ENCODE measurements at regions not wholly inside any gene's neighbourhood (a gene's known extent, or its start where the extent isn't known, plus 50 kb on each side); places are given as distances from the start of the nearest gene placed in this dataset.

GRCh38 chr16:86414991-86415740 lies 95.2 kb upstream of the FOXF1 start:
- H3K9me3 Mint-ChIP-seq: peaks cover 0 to 6% (median 3%) of the 10 kb centered on the region in 5 donors

GRCh38 chr16:86418981-86419380 lies 91.3 kb upstream of the FOXF1 start:
- Mint-ChIP-seq H3K36me3 (no peaks in the 10 kb centered on the region), H3K27me3 (peaks cover 3 to 4% of the 10 kb centered on the region in 2 donors), H3K9me3 (peaks cover 2 to 11% (median 5%) of the 10 kb centered on the region in 5 donors), H3K4me3 (no peak overlapping the region), H3K4me1 (no peaks in the 10 kb centered on the region), H3K27ac (no peak overlapping the region)
- Histone ChIP-seq H3K27ac (ENCODE audit: low read depth, low read length) (no peak overlapping the region), H3K9me3 (ENCODE audit: low read length) (no peaks in the 10 kb centered on the region), H3K36me3 (ENCODE audit: insufficient read depth, low read length) (no peaks in the 10 kb centered on the region), H3K27me3 (ENCODE audit: insufficient read depth, low read length, poor library complexity, severe bottlenecking) (no peaks in the 10 kb centered on the region), H3K4me1 (ENCODE audit: insufficient read depth, low read length) (no peaks in the 10 kb centered on the region), H3K4me3 (ENCODE audit: low read length) (no peak overlapping the region)
- ChIA-PET CTCF (no interaction called here), POLR2A (no interaction called here)
- no peak for DNase-seq

More at GRCh38 chr16:86414991-86415740, 95.2 kb upstream of the FOXF1 start:
- no peaks in the 10 kb centered on the region for H3K36me3 Mint-ChIP-seq
- H3K36me3 ChIP-seq (ENCODE audit: insufficient read depth, low read length): no peaks in the 10 kb centered on the region
- no peaks in the 10 kb centered on the region for H3K4me1 Mint-ChIP-seq
- no peak overlapping the region for H3K27ac ChIP-seq (ENCODE audit: low read depth, low read length)
- no peak overlapping the region for H3K4me3 Mint-ChIP-seq
- ChIA-PET POLR2A (no interaction called here), CTCF (no interaction called here)
- H3K27ac Mint-ChIP-seq: no peak overlapping the region
- no peaks in the 10 kb centered on the region for H3K27me3 ChIP-seq (ENCODE audit: insufficient read depth, low read length, poor library complexity, severe bottlenecking)
- H3K4me1 ChIP-seq (ENCODE audit: insufficient read depth, low read length): no peaks in the 10 kb centered on the region
- H3K4me3 ChIP-seq (ENCODE audit: low read length): no peak overlapping the region
- peaks cover 0 to 7% of the 10 kb centered on the region in 2 donors for H3K27me3 Mint-ChIP-seq
- no peaks in the 10 kb centered on the region for H3K9me3 ChIP-seq (ENCODE audit: low read length)
- no peak for DNase-seq

GRCh38 chr16:86419518-86419917 lies 90.8 kb upstream of the FOXF1 start:
- Mint-ChIP-seq H3K27me3 (peaks cover 3 to 7% of the 10 kb centered on the region in 2 donors), H3K36me3 (no peaks in the 10 kb centered on the region), H3K27ac (no peak overlapping the region), H3K4me3 (no peak overlapping the region), H3K4me1 (no peaks in the 10 kb centered on the region), H3K9me3 (peaks cover 2 to 11% (median 5%) of the 10 kb centered on the region in 5 donors)
- ChIA-PET CTCF (no interaction called here), POLR2A (no interaction called here)
- no peak for DNase-seq
- Histone ChIP-seq H3K27ac (ENCODE audit: low read depth, low read length) (no peak overlapping the region), H3K4me1 (ENCODE audit: insufficient read depth, low read length) (no peaks in the 10 kb centered on the region), H3K36me3 (ENCODE audit: insufficient read depth, low read length) (no peaks in the 10 kb centered on the region), H3K27me3 (ENCODE audit: insufficient read depth, low read length, poor library complexity, severe bottlenecking) (no peaks in the 10 kb centered on the region), H3K4me3 (ENCODE audit: low read length) (no peak overlapping the region), H3K9me3 (ENCODE audit: low read length) (no peaks in the 10 kb centered on the region)

- no peak for DNase-seq
- peaks cover 2 to 11% (median 5%) of the 10 kb centered on the region in 5 donors for H3K9me3 Mint-ChIP-seq
- H3K27ac Mint-ChIP-seq: no peak overlapping the region
- Histone ChIP-seq H3K9me3 (ENCODE audit: low read length) (no peaks in the 10 kb centered on the region), H3K27me3 (ENCODE audit: insufficient read depth, low read length, poor library complexity, severe bottlenecking) (no peaks in the 10 kb centered on the region), H3K4me1 (ENCODE audit: insufficient read depth, low read length) (no peaks in the 10 kb centered on the region), H3K27ac (ENCODE audit: low read depth, low read length) (no peak overlapping the region), H3K36me3 (ENCODE audit: insufficient read depth, low read length) (no peaks in the 10 kb centered on the region), H3K4me3 (ENCODE audit: low read length) (no peak overlapping the region)
- no peaks in the 10 kb centered on the region for H3K4me1 Mint-ChIP-seq
- ChIA-PET CTCF (no interaction called here), POLR2A (no interaction called here)
- no peaks in the 10 kb centered on the region for H3K36me3 Mint-ChIP-seq
- H3K4me3 Mint-ChIP-seq: no peak overlapping the region
- peaks cover 0 to 12% of the 10 kb centered on the region in 2 donors for H3K27me3 Mint-ChIP-seq
Observed at GRCh38 chr16:86421995-86422394, 88.3 kb upstream of the FOXF1 start.

GRCh38 chr16:86424398-86424797 lies 85.9 kb upstream of the FOXF1 start:
- peaks cover 0 to 15% of the 10 kb centered on the region in 2 donors for H3K27me3 Mint-ChIP-seq
- no peak for DNase-seq
- H3K9me3 Mint-ChIP-seq: peaks cover 2 to 11% (median 5%) of the 10 kb centered on the region in 5 donors
- Histone ChIP-seq H3K27me3 (ENCODE audit: insufficient read depth, low read length, poor library complexity, severe bottlenecking) (no peaks in the 10 kb centered on the region), H3K27ac (ENCODE audit: low read depth, low read length) (no peak overlapping the region), H3K4me1 (ENCODE audit: insufficient read depth, low read length) (no peaks in the 10 kb centered on the region), H3K4me3 (ENCODE audit: low read length) (no peak overlapping the region), H3K36me3 (ENCODE audit: insufficient read depth, low read length) (no peaks in the 10 kb centered on the region), H3K9me3 (ENCODE audit: low read length) (no peaks in the 10 kb centered on the region)
- no peak overlapping the region for H3K27ac Mint-ChIP-seq
- no peak overlapping the region for H3K4me3 Mint-ChIP-seq
- H3K36me3 Mint-ChIP-seq: no peaks in the 10 kb centered on the region
- ChIA-PET POLR2A (no interaction called here), CTCF (no interaction called here)
- H3K4me1 Mint-ChIP-seq: no peaks in the 10 kb centered on the region

- Mint-ChIP-seq H3K27me3 (peaks cover 0 to 15% of the 10 kb centered on the region in 2 donors), H3K9me3 (peaks cover 2 to 11% (median 5%) of the 10 kb centered on the region in 5 donors), H3K4me1 (no peaks in the 10 kb centered on the region), H3K36me3 (no peaks in the 10 kb centered on the region), H3K4me3 (no peak overlapping the region), H3K27ac (no peak overlapping the region)
- no peak for DNase-seq
- no peaks in the 10 kb centered on the region for H3K27me3 ChIP-seq (ENCODE audit: insufficient read depth, low read length, poor library complexity, severe bottlenecking)
- CTCF ChIA-PET: no interaction called here
- H3K4me1 ChIP-seq (ENCODE audit: insufficient read depth, low read length): no peaks in the 10 kb centered on the region
- no peaks in the 10 kb centered on the region for H3K9me3 ChIP-seq (ENCODE audit: low read length)
- no peaks in the 10 kb centered on the region for H3K36me3 ChIP-seq (ENCODE audit: insufficient read depth, low read length)
- POLR2A ChIA-PET: no interaction called here
- no peak overlapping the region for H3K27ac ChIP-seq (ENCODE audit: low read depth, low read length)
- no peak overlapping the region for H3K4me3 ChIP-seq (ENCODE audit: low read length)
Observed at GRCh38 chr16:86424985-86425384, 85.3 kb upstream of the FOXF1 start.

GRCh38 chr16:86426063-86426642 lies 84.2 kb upstream of the FOXF1 start:
- no peak for DNase-seq
- no peak overlapping the region for H3K27ac Mint-ChIP-seq
- CTCF ChIA-PET: no interaction called here

GRCh38 chr16:86427433-86427851 lies 82.9 kb upstream of the FOXF1 start:
- POLR2A ChIA-PET: no interaction called here
- no peaks in the 10 kb centered on the region for H3K27me3 ChIP-seq (ENCODE audit: insufficient read depth, low read length, poor library complexity, severe bottlenecking)
- no peak for DNase-seq
- CTCF ChIA-PET: no interaction called here
- Mint-ChIP-seq H3K9me3 (no peaks in the 10 kb centered on the region), H3K27me3 (peaks cover 0 to 13% of the 10 kb centered on the region in 2 donors), H3K27ac (no peak overlapping the region), H3K36me3 (no peaks in the 10 kb centered on the region), H3K4me3 (no peak overlapping the region), H3K4me1 (no peaks in the 10 kb centered on the region)
- no peak overlapping the region for H3K4me3 ChIP-seq (ENCODE audit: low read length)
- H3K4me1 ChIP-seq (ENCODE audit: insufficient read depth, low read length): no peaks in the 10 kb centered on the region
- no peaks in the 10 kb centered on the region for H3K9me3 ChIP-seq (ENCODE audit: low read length)
- H3K36me3 ChIP-seq (ENCODE audit: insufficient read depth, low read length): no peaks in the 10 kb centered on the region
- H3K27ac ChIP-seq (ENCODE audit: low read depth, low read length): no peak overlapping the region

More at GRCh38 chr16:86426063-86426642, 84.2 kb upstream of the FOXF1 start:
- H3K4me3 Mint-ChIP-seq: no peak overlapping the region
- no peaks in the 10 kb centered on the region for H3K27me3 ChIP-seq (ENCODE audit: insufficient read depth, low read length, poor library complexity, severe bottlenecking)
- H3K4me1 Mint-ChIP-seq: no peaks in the 10 kb centered on the region
- H3K36me3 Mint-ChIP-seq: no peaks in the 10 kb centered on the region
- no peaks in the 10 kb centered on the region for H3K9me3 ChIP-seq (ENCODE audit: low read length)
- H3K4me3 ChIP-seq (ENCODE audit: low read length): no peak overlapping the region
- H3K4me1 ChIP-seq (ENCODE audit: insufficient read depth, low read length): no peaks in the 10 kb centered on the region
- H3K27me3 Mint-ChIP-seq: peaks cover 0 to 13% of the 10 kb centered on the region in 2 donors
- POLR2A ChIA-PET: no interaction called here
- peaks cover 2 to 7% (median 5%) of the 10 kb centered on the region in 5 donors for H3K9me3 Mint-ChIP-seq
- no peak overlapping the region for H3K27ac ChIP-seq (ENCODE audit: low read depth, low read length)
- no peaks in the 10 kb centered on the region for H3K36me3 ChIP-seq (ENCODE audit: insufficient read depth, low read length)
